HG03575 (cell line): ENCODE measurements at regions not wholly inside any gene's neighbourhood (a gene's known extent, or its start where the extent isn't known, plus 50 kb on each side); places are given as distances from the start of the nearest gene placed in this dataset.

Experiments used
- ATAC-seq: cut with Tn5 transposase; IDR thresholded peaks from one replicate; pipeline ENCODE4 v1.9.1; 2021; ENCODE audit not compliant: unreplicated experiment, insufficient number of reproducible peaks, low FRiP score; ENCODE audit errors: extremely low read depth

DNA sequence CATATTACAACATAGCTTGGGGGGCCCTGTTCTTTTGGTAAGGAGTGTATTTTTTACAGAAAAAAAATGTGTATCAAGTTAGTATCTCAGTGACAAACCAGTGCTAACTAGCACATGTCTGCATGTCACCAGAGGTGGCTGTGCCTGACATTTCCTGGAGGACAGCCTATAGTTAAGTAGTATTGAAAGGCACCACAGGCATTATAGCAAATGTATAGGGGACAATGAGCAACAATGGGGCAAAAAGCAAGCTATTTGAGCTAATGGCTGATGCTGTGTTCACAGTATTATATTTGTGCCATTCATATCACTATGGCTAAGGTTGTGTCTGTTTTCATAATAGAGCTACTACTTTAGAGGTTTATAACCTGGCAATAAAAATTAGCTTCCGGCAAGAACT is 1644.0 kb downstream of the MAT2B start:
- no peak for ATAC-seq

DNA sequence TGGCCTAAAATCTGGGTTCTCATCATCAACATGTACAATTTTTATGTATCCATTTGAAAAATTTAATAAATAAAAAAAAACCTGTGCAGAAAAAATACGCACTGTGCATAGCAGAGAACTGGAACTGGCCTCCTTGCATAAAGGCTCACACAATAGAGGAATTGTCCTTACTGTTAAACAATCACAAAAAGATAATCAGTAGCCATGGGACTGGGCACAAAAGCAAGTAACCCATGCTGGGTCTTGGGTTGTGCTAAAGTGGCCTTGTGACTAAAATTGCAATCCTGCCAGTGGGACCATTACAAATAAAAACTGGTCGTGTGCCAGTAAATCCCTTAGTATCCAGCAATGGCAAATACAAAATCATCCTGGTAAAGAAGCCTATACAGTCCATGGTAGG is 1646.6 kb downstream of the MAT2B start:
- ATAC-seq = no peak

DNA sequence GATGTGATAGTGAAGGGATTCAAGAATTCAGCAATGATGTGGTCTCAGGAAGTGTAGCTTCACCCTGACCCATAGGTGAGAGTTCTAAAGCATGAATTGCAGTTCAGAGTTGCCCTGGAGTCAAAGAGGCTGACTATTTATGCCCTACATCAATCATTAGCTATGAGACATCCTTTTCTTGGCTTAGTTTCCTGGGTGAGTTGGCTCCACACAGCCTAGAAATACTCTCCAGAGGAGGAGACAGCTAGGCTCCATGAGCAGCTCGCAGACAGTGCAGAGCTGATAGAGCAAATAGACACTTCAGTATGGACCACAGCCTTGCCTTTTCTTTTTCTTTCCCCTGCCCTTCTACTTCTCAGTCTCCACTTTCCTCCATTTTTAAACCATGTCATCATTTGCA is 1651.8 kb downstream of the MAT2B start:
- no peak for ATAC-seq

GRCh38 chr5:165161204-165161603 is 1655.8 kb downstream of the MAT2B start:
- no peak for ATAC-seq

- ATAC-seq = no peak
Observed at GRCh38 chr5:165163861-165164260, 1658.4 kb downstream of the MAT2B start.

- ATAC-seq = no peak
Observed at GRCh38 chr5:165173651-165174050, 1668.2 kb downstream of the MAT2B start.

GRCh38 chr5:165175041-165175440 is 1669.6 kb downstream of the MAT2B start:
- ATAC-seq = no peak

- no peak for ATAC-seq
Observed at GRCh38 chr5:165184183-165184582, 1678.8 kb downstream of the MAT2B start.

GRCh38 chr5:165185716-165186115 is 1680.3 kb downstream of the MAT2B start:
- no peak for ATAC-seq

GRCh38 chr5:165187815-165188214 is 1682.4 kb downstream of the MAT2B start:
- ATAC-seq = no peak

DNA sequence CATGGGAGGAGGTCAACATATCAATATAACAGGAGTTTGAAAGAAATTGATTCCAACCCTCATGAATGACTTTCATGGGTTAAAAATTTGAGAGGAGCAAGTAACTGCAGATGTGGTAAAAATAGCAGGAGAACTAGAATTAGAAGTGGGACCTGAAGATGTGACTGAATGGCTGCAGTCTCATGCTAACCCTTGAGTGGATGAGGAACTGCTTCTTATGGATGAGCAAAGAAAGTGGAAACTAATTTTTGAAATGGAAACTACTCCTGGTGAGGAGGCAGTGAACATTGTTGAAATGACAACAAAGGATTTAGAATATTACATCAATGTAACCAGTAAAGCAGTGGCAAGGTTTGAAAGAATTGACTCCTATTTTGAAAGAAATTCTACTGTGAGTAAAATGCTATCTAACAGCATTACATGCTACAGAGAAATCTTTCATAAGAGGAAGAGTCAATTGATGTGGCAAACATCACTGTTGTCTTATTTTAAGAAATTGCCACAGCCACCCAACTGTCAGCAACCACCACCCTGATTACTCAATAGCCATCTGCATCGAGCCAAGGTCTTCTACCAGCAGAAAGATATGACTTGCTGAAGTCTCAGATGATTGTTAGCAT is 1683.2 kb downstream of the MAT2B start:
- ATAC-seq = no peak

- ATAC-seq = no peak
Observed at GRCh38 chr5:165196961-165197360, 1691.5 kb downstream of the MAT2B start.

DNA sequence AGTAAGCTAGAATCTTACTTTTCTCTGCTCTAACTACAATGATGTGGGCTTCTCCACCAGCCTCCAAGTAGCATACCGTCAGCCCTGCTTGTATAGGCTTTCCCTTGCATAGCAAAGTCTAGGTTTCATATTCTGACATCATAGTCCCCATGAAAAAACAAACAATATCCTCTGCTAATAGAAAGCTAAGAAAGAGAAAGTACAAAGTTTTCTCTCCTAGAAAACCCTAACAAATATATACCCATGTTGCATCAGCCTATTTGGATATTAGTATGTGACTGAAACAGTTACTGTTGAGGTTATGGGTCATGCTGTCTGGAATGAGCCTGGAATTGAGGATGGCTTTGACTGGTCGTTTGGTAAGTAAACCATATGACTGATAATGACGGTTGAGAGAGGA is 1696.0 kb downstream of the MAT2B start:
- no peak for ATAC-seq

DNA sequence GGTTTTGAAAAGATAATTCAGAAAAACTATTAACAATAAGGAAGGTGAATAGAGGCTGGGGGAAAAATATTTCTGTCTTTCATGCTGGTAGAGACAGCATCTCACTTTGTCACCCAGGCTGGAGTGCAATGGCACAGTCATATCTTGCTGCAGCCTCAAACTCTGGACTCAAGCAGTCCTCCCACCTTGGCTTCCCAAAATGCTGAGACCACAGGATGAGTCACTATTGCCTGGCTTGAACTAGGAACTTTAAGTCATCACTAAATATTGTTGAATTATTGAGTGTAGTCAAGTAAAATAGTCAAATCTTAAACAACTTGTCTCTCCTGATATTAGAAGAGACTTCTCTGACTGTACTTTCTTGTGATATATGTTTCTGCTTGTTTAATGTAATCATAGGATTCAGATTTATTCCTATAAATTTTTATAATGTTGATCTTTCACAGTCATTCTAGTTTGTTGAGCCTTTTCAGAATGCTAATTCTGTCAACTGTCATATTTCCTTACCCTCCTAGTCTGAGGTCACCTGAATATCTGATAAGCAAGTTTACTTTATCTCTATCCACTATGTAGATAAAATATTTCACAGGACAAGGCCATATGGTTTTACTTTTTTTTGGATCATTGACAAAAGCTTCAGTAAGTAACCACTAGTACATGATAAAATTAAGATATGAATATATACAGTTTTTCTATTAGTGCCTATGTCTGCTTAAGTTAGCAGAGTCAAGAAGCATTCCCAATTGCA is 1696.5 kb downstream of the MAT2B start:
- no peak for ATAC-seq

- ATAC-seq = no peak
Observed at GRCh38 chr5:165202519-165202910, 1697.1 kb downstream of the MAT2B start.

- no peak for ATAC-seq
Observed at GRCh38 chr5:165209101-165209727, 1703.8 kb downstream of the MAT2B start.

DNA sequence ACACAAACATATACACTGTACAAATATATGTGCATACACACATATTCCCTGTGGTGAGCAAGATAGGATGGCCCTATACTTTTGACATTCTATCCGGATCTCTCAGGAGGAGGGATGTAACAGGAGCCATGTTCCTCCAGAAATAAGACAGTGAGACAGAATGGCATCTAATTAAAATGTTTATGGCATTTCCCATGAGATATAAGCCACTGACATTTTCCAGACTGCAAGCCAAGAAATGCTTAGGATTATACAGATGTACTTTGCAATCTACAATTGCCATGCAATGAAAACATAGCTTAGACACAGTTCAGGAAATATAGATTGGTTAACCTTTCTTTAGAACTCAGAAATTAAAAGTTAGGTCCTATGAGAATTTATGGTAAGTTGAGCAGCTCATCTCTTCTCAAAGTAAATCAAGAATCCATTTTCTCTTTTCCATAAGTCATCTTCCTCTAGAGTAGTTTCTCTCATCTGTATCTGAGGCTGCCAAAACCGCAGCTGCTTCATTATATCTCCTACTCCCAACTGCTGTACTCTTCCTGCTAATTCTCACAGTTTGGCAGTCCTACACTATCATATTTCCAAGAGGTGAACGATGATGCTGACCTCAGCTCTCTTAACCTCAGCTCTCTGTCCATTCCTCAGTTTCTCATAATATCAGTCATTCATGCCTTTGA is 1719.1 kb downstream of the MAT2B start:
- no peak for ATAC-seq

DNA sequence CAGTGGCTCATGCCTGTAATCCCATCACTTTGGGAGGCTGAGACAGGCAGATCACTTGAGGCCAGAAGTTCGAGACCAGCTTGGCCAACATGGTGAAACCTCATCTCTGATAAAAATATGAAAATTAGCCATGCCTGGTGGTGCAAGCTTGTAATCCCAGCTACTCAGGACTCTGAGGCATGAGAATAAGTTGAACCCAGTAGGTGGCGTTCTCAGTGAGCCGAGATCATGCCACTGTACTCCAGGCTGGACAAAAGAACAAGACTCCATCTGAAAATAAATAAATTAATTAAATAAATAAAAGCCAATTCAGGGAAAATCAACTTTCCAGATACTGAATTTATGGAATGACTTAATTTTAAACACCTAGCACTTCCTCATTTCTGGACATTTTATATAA is 1722.1 kb downstream of the MAT2B start:
- ATAC-seq = no peak

DNA sequence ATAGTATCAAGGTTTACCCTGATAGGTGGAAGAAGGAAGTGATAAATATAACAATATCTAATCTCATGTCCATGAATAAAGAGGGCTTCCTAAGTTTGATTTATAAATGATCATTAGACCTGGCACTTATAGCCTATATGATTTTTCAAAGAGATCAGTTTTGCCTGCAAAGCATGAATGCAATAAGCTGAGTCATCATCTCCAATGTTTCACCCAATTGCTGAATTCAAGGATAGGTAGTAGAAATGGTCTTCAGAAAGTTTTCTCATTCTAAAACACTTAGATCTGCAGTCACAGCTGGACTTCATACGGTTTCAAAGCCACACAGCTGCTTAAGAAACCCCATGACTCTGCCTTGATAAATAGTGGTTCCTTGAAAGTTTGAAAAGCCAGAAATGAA is 1722.8 kb downstream of the MAT2B start:
- no peak for ATAC-seq
